22Rv1 (cell line): ENCODE measurements at regions not wholly inside any gene's neighbourhood (a gene's known extent, or its start where the extent isn't known, plus 50 kb on each side); places are given as distances from the start of the nearest gene placed in this dataset.

Experiments
- ZFX ChIP-seq: fragments of 450-650 bp; IDR thresholded peaks from 2 replicates; pipeline ENCODE4 v1.6.1; 2017; ENCODE audit warnings: antibody characterized with exemption, borderline replicate concordance
- TF ChIP-seq, protein P1 (sequence below): fragments of 450-650 bp; IDR thresholded peaks from 2 replicates; pipeline ENCODE4 v1.5.1; 2017; ENCODE audit warnings: mild to moderate bottlenecking

DNA sequence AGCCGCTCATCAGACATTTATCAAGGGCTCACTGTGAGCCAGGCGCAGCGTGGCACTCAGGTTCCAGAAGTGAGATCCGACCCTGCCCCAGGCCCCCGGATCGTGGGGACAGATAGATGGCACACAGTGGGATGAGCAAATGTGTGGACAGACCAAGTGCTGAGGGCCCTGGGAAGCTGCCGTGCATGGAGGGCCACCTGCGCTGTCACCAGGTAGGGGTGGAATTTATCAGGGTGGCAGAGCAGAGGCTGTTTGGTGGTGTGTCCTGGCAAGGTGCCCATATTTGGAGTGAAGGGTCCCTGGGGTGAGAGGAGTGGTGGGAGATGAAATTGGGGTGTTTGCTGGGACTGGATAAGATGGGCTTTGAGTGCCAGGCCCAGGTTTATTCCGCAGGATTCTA lies 92.8 kb upstream of the HS6ST1 start:
- TF ChIP-seq, protein P1, sequence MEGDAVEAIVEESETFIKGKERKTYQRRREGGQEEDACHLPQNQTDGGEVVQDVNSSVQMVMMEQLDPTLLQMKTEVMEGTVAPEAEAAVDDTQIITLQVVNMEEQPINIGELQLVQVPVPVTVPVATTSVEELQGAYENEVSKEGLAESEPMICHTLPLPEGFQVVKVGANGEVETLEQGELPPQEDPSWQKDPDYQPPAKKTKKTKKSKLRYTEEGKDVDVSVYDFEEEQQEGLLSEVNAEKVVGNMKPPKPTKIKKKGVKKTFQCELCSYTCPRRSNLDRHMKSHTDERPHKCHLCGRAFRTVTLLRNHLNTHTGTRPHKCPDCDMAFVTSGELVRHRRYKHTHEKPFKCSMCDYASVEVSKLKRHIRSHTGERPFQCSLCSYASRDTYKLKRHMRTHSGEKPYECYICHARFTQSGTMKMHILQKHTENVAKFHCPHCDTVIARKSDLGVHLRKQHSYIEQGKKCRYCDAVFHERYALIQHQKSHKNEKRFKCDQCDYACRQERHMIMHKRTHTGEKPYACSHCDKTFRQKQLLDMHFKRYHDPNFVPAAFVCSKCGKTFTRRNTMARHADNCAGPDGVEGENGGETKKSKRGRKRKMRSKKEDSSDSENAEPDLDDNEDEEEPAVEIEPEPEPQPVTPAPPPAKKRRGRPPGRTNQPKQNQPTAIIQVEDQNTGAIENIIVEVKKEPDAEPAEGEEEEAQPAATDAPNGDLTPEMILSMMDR = no peak
- TF ChIP-seq ZFX = no peak
